ENCODE measurements at regions not wholly inside any gene's neighbourhood (a gene's known extent, or its start where the extent isn't known, plus 50 kb on each side); places are given as distances from the start of the nearest gene placed in this dataset.

DNA sequence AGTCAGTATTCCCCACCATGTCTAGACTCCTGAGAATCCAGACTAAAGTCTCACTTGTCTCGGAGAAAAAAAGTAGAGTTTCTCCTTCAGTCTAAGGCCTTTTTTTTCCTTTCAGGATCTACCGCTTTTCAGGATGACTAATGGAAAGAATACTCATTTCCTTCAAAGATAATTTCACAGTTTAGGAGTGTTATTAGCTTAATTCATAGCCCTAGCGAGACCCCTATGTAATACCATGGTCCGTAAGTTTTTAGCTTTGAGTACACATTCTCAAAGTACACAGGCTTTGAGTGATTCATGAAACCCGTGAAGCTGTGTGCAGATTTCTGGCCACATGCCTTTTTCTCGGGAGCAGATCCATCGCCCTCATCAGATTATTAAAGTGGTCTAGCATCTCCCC is 133.1 kb downstream of the SOX4 start:
- Histone ChIP-seq H3K4me1 (ENCODE audit: control insufficient read depth in 4 of 4, insufficient read depth in 4 of 4, low read length in 3 of 4) (peaks cover 0 to 4% (median 0%) of the 10 kb centered on the region in 4 donors), H3K4me3 (ENCODE audit: low read depth in 1 of 3, low read length in 3 of 3) (no peak overlapping the region), H3K9ac (ENCODE audit: low read depth in 1 of 2, low read length in 2 of 2) (no peak overlapping the region), H3K36me3 (ENCODE audit: control insufficient read depth in 4 of 4, insufficient read depth in 3 of 4, low read depth in 1 of 4, low read length in 3 of 4) (no peaks in the 10 kb centered on the region), H3K9me3 (ENCODE audit: control insufficient read depth in 4 of 4, low read length in 3 of 4) (no peaks in the 10 kb centered on the region), H3K27ac (ENCODE audit: low read depth in 1 of 2, low read length in 2 of 2) (no peak overlapping the region), H3K27me3 (ENCODE audit: control insufficient read depth in 4 of 4, insufficient read depth in 4 of 4, low read length in 3 of 4) (no peaks in the 10 kb centered on the region)
- TF ChIP-seq, protein P1, sequence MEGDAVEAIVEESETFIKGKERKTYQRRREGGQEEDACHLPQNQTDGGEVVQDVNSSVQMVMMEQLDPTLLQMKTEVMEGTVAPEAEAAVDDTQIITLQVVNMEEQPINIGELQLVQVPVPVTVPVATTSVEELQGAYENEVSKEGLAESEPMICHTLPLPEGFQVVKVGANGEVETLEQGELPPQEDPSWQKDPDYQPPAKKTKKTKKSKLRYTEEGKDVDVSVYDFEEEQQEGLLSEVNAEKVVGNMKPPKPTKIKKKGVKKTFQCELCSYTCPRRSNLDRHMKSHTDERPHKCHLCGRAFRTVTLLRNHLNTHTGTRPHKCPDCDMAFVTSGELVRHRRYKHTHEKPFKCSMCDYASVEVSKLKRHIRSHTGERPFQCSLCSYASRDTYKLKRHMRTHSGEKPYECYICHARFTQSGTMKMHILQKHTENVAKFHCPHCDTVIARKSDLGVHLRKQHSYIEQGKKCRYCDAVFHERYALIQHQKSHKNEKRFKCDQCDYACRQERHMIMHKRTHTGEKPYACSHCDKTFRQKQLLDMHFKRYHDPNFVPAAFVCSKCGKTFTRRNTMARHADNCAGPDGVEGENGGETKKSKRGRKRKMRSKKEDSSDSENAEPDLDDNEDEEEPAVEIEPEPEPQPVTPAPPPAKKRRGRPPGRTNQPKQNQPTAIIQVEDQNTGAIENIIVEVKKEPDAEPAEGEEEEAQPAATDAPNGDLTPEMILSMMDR (IDR thresholded peaks at IDR 0.05; ENCODE audit: low read depth, low read length, missing input control) = no peak
- TF ChIP-seq, protein P2, sequence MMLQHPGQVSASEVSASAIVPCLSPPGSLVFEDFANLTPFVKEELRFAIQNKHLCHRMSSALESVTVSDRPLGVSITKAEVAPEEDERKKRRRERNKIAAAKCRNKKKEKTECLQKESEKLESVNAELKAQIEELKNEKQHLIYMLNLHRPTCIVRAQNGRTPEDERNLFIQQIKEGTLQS (IDR thresholded peaks at IDR 0.05) = no peak
- TF ChIP-seq NR2F2 (IDR thresholded peaks at IDR 0.05) (no peak), YY1 (IDR thresholded peaks at IDR 0.05) (no peak), EGR1 (IDR thresholded peaks at IDR 0.05; ENCODE audit: low read depth in 2 of 2) (no peak), RAD21 (IDR thresholded peaks at IDR 0.05) (no peak), HNF4G (IDR thresholded peaks at IDR 0.05) (no peak), TAF1 (conservative IDR thresholded peaks at IDR 0.05) (no peak), RXRA (IDR thresholded peaks at IDR 0.05) (no peak), FOXA2 (IDR thresholded peaks at IDR 0.05) (no peak), JUND (IDR thresholded peaks at IDR 0.05) (no peak), SP1 (IDR thresholded peaks at IDR 0.05) (no peak), GABPA (IDR thresholded peaks at IDR 0.05 in 1 of 2, conservative IDR thresholded peaks at IDR 0.05 in 1 of 2) (no peak), FOXA1 (IDR thresholded peaks at IDR 0.05) (no peak), HNF4A (conservative IDR thresholded peaks at IDR 0.05) (no peak)
- TF ChIP-seq, protein P3, sequence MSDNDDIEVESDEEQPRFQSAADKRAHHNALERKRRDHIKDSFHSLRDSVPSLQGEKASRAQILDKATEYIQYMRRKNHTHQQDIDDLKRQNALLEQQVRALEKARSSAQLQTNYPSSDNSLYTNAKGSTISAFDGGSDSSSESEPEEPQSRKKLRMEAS (IDR thresholded peaks at IDR 0.05) = no peak
- TF ChIP-seq, protein P4, sequence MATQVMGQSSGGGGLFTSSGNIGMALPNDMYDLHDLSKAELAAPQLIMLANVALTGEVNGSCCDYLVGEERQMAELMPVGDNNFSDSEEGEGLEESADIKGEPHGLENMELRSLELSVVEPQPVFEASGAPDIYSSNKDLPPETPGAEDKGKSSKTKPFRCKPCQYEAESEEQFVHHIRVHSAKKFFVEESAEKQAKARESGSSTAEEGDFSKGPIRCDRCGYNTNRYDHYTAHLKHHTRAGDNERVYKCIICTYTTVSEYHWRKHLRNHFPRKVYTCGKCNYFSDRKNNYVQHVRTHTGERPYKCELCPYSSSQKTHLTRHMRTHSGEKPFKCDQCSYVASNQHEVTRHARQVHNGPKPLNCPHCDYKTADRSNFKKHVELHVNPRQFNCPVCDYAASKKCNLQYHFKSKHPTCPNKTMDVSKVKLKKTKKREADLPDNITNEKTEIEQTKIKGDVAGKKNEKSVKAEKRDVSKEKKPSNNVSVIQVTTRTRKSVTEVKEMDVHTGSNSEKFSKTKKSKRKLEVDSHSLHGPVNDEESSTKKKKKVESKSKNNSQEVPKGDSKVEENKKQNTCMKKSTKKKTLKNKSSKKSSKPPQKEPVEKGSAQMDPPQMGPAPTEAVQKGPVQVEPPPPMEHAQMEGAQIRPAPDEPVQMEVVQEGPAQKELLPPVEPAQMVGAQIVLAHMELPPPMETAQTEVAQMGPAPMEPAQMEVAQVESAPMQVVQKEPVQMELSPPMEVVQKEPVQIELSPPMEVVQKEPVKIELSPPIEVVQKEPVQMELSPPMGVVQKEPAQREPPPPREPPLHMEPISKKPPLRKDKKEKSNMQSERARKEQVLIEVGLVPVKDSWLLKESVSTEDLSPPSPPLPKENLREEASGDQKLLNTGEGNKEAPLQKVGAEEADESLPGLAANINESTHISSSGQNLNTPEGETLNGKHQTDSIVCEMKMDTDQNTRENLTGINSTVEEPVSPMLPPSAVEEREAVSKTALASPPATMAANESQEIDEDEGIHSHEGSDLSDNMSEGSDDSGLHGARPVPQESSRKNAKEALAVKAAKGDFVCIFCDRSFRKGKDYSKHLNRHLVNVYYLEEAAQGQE (IDR thresholded peaks at IDR 0.05) = no peak
- TF ChIP-seq, protein P5, sequence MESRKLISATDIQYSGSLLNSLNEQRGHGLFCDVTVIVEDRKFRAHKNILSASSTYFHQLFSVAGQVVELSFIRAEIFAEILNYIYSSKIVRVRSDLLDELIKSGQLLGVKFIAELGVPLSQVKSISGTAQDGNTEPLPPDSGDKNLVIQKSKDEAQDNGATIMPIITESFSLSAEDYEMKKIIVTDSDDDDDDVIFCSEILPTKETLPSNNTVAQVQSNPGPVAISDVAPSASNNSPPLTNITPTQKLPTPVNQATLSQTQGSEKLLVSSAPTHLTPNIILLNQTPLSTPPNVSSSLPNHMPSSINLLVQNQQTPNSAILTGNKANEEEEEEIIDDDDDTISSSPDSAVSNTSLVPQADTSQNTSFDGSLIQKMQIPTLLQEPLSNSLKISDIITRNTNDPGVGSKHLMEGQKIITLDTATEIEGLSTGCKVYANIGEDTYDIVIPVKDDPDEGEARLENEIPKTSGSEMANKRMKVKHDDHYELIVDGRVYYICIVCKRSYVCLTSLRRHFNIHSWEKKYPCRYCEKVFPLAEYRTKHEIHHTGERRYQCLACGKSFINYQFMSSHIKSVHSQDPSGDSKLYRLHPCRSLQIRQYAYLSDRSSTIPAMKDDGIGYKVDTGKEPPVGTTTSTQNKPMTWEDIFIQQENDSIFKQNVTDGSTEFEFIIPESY (IDR thresholded peaks at IDR 0.05) = no peak
- 88% methylated on average over 7 of the region's 7 CpGs for WGBS
- no peak for DNase-seq (ENCODE audit: low spot score)
